ENCODE measurements at regions not wholly inside any gene's neighbourhood (a gene's known extent, or its start where the extent isn't known, plus 50 kb on each side); places are given as distances from the start of the nearest gene placed in this dataset.
"Not testable (repeated sequence)": the region's sequence is repeated elsewhere in the genome, so short reads cannot be mapped to it uniquely, and the experiment has no call there.

DNA sequence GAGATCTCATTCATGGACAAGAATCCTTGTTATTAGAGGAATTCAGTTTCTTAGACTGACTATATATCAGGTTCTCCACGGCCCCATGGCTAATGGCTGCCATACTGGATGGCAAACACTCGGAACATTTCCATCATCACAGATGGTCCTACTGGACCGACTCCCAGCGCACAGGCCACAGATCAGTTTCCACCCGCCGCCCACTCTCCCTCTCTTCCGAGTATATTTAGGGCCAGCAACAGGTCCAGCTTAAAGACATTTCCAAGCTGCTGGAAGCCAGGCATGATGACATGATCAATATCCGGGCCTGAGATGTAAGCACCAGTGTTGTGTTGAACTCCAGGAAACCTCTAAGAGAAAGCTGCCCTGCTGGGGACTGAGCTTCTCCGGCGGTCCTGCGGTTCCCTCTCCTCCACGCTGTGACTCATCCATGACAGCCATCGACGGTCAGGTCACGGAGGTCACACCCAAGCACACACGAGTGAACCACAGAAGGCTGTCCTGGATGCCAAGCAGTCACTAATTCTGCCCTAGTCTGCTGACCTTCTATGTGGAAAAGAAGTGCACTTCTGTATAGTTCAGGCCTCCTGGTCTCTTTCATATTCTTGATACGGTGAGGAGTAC lies 64.4 kb upstream of the LPCAT1 start:
- DNase-seq (ENCODE audit: low spot score), result peak; percentile 41

- DNase-seq (ENCODE audit: low spot score), result not testable (repeated sequence)
Observed at GRCh38 chr5:1583081-1583875, 59.5 kb upstream of the LPCAT1 start.

GRCh38 chr5:1579389-1579788 lies 55.6 kb upstream of the LPCAT1 start:
- DNase-seq (ENCODE audit: low spot score), result not testable (repeated sequence)

GRCh38 chr5:1576851-1577250 lies 53.1 kb upstream of the LPCAT1 start:
- not testable (repeated sequence) for DNase-seq (ENCODE audit: low spot score)

DNA sequence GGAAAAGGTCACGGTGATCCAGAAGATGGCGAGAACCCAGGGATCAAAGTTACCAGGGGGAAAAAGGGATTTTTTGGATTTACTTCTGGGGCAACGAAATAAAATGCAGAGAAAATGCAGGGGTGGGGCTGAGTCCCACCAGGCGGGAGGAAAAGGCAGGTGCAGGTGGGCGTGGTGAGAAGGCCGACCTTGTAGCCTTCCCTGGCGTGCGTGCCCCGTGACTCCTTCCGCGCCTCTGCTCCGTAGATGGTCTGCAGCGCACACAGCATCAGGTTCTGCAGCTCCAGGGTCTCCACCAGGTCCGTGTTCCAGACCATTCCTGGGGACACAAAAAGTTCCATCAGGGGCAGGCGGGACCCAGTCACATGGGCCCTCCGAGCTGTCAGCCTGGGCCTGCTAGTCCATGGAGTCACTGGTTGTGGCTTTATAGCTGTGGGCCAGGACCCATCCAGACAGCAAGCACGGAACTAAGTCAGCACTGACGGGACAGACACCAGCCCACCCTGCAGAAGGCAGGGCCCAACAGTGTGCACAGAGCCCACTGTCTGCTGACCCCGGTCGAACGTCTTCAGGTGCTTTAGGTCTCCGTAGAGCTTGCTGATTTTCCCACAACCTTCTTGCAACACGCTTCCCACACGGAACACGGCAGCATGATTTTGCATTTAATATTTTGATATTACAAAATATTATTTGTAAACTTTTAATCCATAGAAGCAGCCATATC lies 52.4 kb upstream of the LPCAT1 start:
- not testable (repeated sequence) for DNase-seq (ENCODE audit: low spot score)

GRCh38 chr5:1575491-1575890 lies 51.7 kb upstream of the LPCAT1 start:
- DNase-seq (ENCODE audit: low spot score), result not testable (repeated sequence)

GRCh38 chr5:1574023-1574318 lies 50.2 kb upstream of the LPCAT1 start:
- not testable (repeated sequence) for DNase-seq (ENCODE audit: low spot score)

DNA sequence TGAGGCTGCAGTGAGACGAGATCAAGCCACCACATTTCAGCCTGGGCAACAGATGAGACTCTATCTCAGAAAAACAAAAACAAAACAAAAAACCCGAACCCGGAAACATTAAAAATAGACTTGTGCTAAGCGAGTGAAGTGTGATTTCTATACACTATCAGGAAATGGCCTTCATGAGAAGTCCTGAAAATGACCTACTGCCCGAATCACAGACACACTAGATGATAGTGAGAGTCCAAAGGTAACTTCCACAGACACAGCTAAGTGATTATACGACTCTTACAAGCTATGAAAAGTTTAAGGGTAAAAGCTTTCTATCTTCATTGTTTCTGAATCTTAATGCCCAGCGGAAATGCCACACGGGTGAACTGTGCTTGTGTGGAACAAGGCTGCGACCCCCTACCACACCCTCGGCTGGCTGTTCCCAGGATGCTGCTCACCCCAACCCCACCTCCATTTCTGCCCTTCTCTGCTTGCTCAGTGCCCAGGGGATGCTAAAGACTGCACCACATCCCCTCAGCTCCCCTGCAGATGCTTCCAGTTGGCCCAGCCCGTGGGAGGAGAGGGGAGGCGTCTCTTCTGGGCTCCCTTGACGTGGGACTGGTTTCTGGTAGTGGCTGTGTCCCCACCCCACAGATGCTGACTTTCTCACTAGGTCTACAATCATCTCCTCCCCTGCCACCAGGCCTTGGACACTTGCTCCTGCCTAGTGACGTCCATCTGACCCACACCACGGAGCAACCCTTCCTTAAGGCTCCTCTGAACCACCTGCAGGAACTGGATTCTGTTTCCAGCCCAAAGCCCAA lies 49.7 kb upstream of the LPCAT1 start:
- not testable (repeated sequence) for DNase-seq (ENCODE audit: low spot score)

All from H4 (cell line).